GM12878 (cell line): ENCODE measurements at regions not wholly inside any gene's neighbourhood (a gene's known extent, or its start where the extent isn't known, plus 50 kb on each side); places are given as distances from the start of the nearest gene placed in this dataset.

ENCODE experiments used
- ATAC-seq: fragments of 200-7000 bp; cut with Tn5 transposase; 3 replicates; pipeline ENCODE4 v1.9.1; 2020; ENCODE audit warnings: mild to moderate bottlenecking, moderate library complexity
- BruUV-seq: library from RNA; stranded (reverse); fragments of 400-500 nt; replicated peaks from 2 replicates; lab custom pipeline; 2021; lab: Mats Ljungman, UMichigan
- CTCF ChIA-PET: fragments of 300-600 bp; sonication (Branson Sonifier 250); formaldehyde crosslinking; extraction: SDS; loops from one replicate; lab custom pipeline; 2021; ENCODE audit warnings: inconsistent platforms; lab: Yijun Ruan, JAX
- POLR2A ChIA-PET: fragments of 350-600 bp; formaldehyde crosslinking; extraction: SDS; loops from one replicate; lab custom pipeline; 2021; ENCODE audit warnings: inconsistent platforms; lab: Charles Lee
- RAD21 ChIA-PET: fragments of 300-600 bp; sonication (Branson Sonifier 250); formaldehyde crosslinking; loops from one replicate; lab custom pipeline; 2023; ENCODE audit warnings: antibody characterized with exemption; ENCODE audit not compliant: unreplicated experiment; lab: Charles Lee
- SMC1A ChIA-PET: fragments of 300-600 bp; sonication (Branson Sonifier 250); formaldehyde crosslinking; loops from one replicate; lab custom pipeline; 2023; ENCODE audit not compliant: unreplicated experiment, uncharacterized antibody; lab: Charles Lee
- DNase-seq: peaks from one replicate; pipeline ENCODE4 v3.0.0-alpha.2; 2011; ENCODE audit warnings: low read depth, low spot score
- FAIRE-seq: peaks from 3 replicates; lab custom pipeline; 2011; peaks lifted over from hg19 to GRCh38; lab: Jason Lieb, UNC
- H2AFZ ChIP-seq: 2 replicates; pipeline ENCODE4 v1.6.0; 2011; ENCODE audit warnings: low read depth, low read length, control low read depth; ENCODE audit not compliant: control insufficient read depth
- H3K27ac ChIP-seq: 2 replicates; pipeline ENCODE4 v1.5.1; 2011; ENCODE audit warnings: control low read depth; ENCODE audit not compliant: control insufficient read depth, insufficient read depth
- H3K27me3 ChIP-seq, 2 experiments: replicated peaks in 1 of 2; 2 replicates each; pipeline versions ENCODE4 v1.6.0 to v1.6.1; 2011; ENCODE audit warnings: low read length in 1 of 2; ENCODE audit not compliant: control insufficient read depth in 2 of 2, insufficient read depth in 2 of 2
- H3K36me3 ChIP-seq, 2 experiments: 2 replicates each; pipeline ENCODE4 v1.5.1; 2011; ENCODE audit warnings: low read length in 1 of 2; ENCODE audit not compliant: control insufficient read depth in 2 of 2, insufficient read depth in 2 of 2
- H3K4me1 ChIP-seq: 2 replicates; pipeline ENCODE4 v1.6.1; 2011; ENCODE audit warnings: mild to moderate bottlenecking, low read length, moderate library complexity, mixed read lengths; ENCODE audit not compliant: control insufficient read depth, insufficient read depth
- H3K4me2 ChIP-seq: 2 replicates; pipeline ENCODE4 v1.6.0; 2011; ENCODE audit warnings: control low read depth; ENCODE audit not compliant: control insufficient read depth, insufficient read depth
- H3K4me3 ChIP-seq: fragments of 200-600 bp; sonication (generic); 2 replicates; pipeline ENCODE4 v1.5.1; 2016
- H3K79me2 ChIP-seq: 2 replicates; pipeline ENCODE4 v1.6.0; 2011; ENCODE audit warnings: low read length; ENCODE audit not compliant: control insufficient read depth, insufficient read depth
- H3K9ac ChIP-seq: 2 replicates; pipeline ENCODE4 v1.8.0; 2011; ENCODE audit warnings: low read length, control low read depth, mixed read lengths; ENCODE audit not compliant: control insufficient read depth, insufficient read depth
- H3K9me3 ChIP-seq: replicated peaks from 3 replicates; pipeline ENCODE4 v1.5.1; 2011; ENCODE audit warnings: mild to moderate bottlenecking, low read length; ENCODE audit not compliant: control insufficient read depth, insufficient read depth
- H4K20me1 ChIP-seq: 2 replicates; pipeline ENCODE4 v1.6.0; 2011; ENCODE audit not compliant: control insufficient read depth, insufficient read depth
- BACH1 ChIP-seq: fragments of 450-650 bp; IDR thresholded peaks from 2 replicates; pipeline ENCODE4 v1.6.1; 2017; ENCODE audit warnings: mild to moderate bottlenecking, borderline replicate concordance
- BHLHE40 ChIP-seq, 2 experiments: fragments of 450-650 bp in 1 of 2; IDR thresholded peaks; 2 replicates each; pipeline ENCODE4 v1.6.1; 2011 to 2017; ENCODE audit warnings: low read depth in 2 of 2, borderline replicate concordance in 1 of 2, improper control_type of control experiment in 1 of 2, low read length in 1 of 2, mild to moderate bottlenecking in 1 of 2
- EED ChIP-seq: sonication (generic); IDR thresholded peaks from 2 replicates; pipeline ENCODE4 v1.6.1; 2016; ENCODE audit warnings: antibody characterized with exemption, low read depth
- KAT2A ChIP-seq: conservative IDR thresholded peaks from 2 replicates; pipeline ENCODE4 v1.6.1; 2011; ENCODE audit warnings: low read depth, low read length; ENCODE audit not compliant: control insufficient read depth
- POU2F2 ChIP-seq: IDR thresholded peaks from 3 replicates; pipeline ENCODE4 v1.6.1; 2011; ENCODE audit warnings: low read depth, mild to moderate bottlenecking, low read length, borderline replicate concordance
- SUPT20H ChIP-seq: IDR thresholded peaks from 2 replicates; pipeline ENCODE4 v1.6.1; 2011; ENCODE audit warnings: low read depth, mild to moderate bottlenecking, low read length, moderate library complexity, borderline replicate concordance; ENCODE audit not compliant: control insufficient read depth
- ZSCAN29 ChIP-seq: fragments of 450-650 bp; IDR thresholded peaks from 2 replicates; pipeline ENCODE4 v1.6.1; 2017; ENCODE audit warnings: mild to moderate bottlenecking, moderate library complexity
- WGBS: methylation state at CpG from one replicate; pipeline ENCODE4 v1.1.6; 2016; ENCODE audit warnings: low lambda C conversion rate; ENCODE audit not compliant: insufficient replicate concordance, insufficient coverage; ENCODE audit errors: missing lambda C conversion rate; 5-methylcytosine and 5-hydroxymethylcytosine counted together
- in situ Hi-C: fragments of 300-500 bp; cut with MboI; formaldehyde crosslinking; loops from 9 replicates; pipeline ENCODE4 v1.14.3; 2018; ENCODE audit warnings: mixed read lengths
- intact Hi-C: fragments of 100-400 bp; cut with micrococcal nuclease; formaldehyde crosslinking; loops from one replicate; pipeline ENCODE4 v1.14.2; 2022; ENCODE audit not compliant: unreplicated experiment
- TF ChIP-seq, protein P1 (sequence below): fragments of 450-650 bp; IDR thresholded peaks from 2 replicates; pipeline ENCODE4 v1.6.1; 2018; ENCODE audit warnings: mild to moderate bottlenecking, low read depth, moderate library complexity; ENCODE audit not compliant: partially characterized antibody
- TF ChIP-seq, protein P2 (sequence below): IDR thresholded peaks from 2 replicates; pipeline ENCODE4 v1.6.1; 2012; ENCODE audit warnings: low read depth, low read length, improper control_type of control experiment
- TF ChIP-seq, protein P3 (sequence below): fragments of 450-650 bp; IDR thresholded peaks from 2 replicates; pipeline ENCODE4 v1.6.1; 2017; ENCODE audit warnings: mild to moderate bottlenecking, low read depth, inconsistent platforms; ENCODE audit not compliant: poor library complexity, severe bottlenecking

DNA sequence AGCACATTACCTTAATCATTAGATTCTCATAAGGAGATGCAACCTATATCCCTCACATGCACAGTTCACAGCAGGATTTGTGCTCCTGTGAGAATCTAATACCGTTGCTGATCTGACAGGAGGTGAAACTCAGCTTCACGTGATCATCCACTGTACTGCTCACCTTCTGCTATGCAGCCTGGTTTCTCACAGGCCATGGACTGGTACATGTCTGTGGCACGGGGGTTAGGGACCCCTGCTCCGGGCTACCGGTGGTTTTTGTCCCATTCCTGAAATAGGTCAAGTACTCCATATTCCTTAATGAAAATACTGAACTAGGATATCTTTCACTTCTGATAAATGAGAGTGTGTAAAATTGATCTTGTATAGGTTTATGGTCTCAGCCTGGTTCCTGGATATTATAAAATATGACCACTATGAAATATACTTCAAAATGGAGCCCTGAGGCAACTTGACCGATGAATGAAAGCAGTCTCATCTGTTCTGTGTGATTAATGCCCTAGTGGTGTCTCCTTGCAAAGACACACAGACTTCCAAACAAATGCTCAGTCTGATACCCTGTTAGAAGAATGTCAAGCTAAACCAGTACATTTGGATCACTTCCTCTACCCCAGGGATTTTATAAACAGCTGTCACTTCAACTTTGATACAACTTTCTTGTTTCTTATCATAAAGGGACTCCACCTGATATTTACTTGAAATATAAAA lies 492.9 kb upstream of the ANO3 start:
- Histone ChIP-seq H3K9me3 (no peaks in the 10 kb centered on the region), H3K79me2 (no peaks in the 10 kb centered on the region), H3K4me2 (no peak overlapping the region), H3K27me3 (no peaks in the 10 kb centered on the region), H3K4me1 (no peaks in the 10 kb centered on the region), H2AFZ (no peak overlapping the region), H3K9ac (no peak overlapping the region), H4K20me1 (no peaks in the 10 kb centered on the region), H3K27ac (no peak overlapping the region), H3K4me3 (no peak overlapping the region), H3K36me3 (no peaks in the 10 kb centered on the region)
- WGBS = under 1% methylated on average over 6 of the region's 6 CpGs
- ATAC-seq (peak; percentile 60), FAIRE-seq (no peak), DNase-seq (no peak)
- SMC1A ChIA-PET = interaction anchor here (1.4 kb wide), 1 partner anchor 22 kb away, joined by 3 read pairs; no protein-coding TSS in a partner anchor
- CTCF ChIA-PET = no interaction called here
- BruUV-seq = no TSS peak
- POLR2A ChIA-PET = no interaction called here
- in situ Hi-C loops (no loop called here), intact Hi-C loops (no loop called here)
- TF ChIP-seq, protein P1, sequence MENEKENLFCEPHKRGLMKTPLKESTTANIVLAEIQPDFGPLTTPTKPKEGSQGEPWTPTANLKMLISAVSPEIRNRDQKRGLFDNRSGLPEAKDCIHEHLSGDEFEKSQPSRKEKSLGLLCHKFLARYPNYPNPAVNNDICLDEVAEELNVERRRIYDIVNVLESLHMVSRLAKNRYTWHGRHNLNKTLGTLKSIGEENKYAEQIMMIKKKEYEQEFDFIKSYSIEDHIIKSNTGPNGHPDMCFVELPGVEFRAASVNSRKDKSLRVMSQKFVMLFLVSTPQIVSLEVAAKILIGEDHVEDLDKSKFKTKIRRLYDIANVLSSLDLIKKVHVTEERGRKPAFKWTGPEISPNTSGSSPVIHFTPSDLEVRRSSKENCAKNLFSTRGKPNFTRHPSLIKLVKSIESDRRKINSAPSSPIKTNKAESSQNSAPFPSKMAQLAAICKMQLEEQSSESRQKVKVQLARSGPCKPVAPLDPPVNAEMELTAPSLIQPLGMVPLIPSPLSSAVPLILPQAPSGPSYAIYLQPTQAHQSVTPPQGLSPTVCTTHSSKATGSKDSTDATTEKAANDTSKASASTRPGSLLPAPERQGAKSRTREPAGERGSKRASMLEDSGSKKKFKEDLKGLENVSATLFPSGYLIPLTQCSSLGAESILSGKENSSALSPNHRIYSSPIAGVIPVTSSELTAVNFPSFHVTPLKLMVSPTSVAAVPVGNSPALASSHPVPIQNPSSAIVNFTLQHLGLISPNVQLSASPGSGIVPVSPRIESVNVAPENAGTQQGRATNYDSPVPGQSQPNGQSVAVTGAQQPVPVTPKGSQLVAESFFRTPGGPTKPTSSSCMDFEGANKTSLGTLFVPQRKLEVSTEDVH = no peak
- TF ChIP-seq, protein P2, sequence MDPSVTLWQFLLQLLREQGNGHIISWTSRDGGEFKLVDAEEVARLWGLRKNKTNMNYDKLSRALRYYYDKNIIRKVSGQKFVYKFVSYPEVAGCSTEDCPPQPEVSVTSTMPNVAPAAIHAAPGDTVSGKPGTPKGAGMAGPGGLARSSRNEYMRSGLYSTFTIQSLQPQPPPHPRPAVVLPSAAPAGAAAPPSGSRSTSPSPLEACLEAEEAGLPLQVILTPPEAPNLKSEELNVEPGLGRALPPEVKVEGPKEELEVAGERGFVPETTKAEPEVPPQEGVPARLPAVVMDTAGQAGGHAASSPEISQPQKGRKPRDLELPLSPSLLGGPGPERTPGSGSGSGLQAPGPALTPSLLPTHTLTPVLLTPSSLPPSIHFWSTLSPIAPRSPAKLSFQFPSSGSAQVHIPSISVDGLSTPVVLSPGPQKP = no peak
- TF ChIP-seq BACH1 = no peak
- no peak for TF ChIP-seq BHLHE40 (IDR thresholded peaks at IDR 0.05; ENCODE audit: borderline replicate concordance in 1 of 2, low read depth in 2 of 2, low read length in 1 of 2)
- TF ChIP-seq ZSCAN29 = no peak
- no peak for TF ChIP-seq SUPT20H
- TF ChIP-seq, protein P3, sequence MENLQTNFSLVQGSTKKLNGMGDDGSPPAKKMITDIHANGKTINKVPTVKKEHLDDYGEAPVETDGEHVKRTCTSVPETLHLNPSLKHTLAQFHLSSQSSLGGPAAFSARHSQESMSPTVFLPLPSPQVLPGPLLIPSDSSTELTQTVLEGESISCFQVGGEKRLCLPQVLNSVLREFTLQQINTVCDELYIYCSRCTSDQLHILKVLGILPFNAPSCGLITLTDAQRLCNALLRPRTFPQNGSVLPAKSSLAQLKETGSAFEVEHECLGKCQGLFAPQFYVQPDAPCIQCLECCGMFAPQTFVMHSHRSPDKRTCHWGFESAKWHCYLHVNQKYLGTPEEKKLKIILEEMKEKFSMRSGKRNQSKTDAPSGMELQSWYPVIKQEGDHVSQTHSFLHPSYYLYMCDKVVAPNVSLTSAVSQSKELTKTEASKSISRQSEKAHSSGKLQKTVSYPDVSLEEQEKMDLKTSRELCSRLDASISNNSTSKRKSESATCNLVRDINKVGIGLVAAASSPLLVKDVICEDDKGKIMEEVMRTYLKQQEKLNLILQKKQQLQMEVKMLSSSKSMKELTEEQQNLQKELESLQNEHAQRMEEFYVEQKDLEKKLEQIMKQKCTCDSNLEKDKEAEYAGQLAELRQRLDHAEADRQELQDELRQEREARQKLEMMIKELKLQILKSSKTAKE = no peak
- TF ChIP-seq POU2F2 = no peak
- TF ChIP-seq EED = no peak
- TF ChIP-seq KAT2A = no peak
- RAD21 ChIA-PET = no interaction called here
